ENCODE measurements at regions not wholly inside any gene's neighbourhood (a gene's known extent, or its start where the extent isn't known, plus 50 kb on each side); places are given as distances from the start of the nearest gene placed in this dataset.
"Not testable (repeated sequence)": the region's sequence is repeated elsewhere in the genome, so short reads cannot be mapped to it uniquely, and the experiment has no call there.

DNA sequence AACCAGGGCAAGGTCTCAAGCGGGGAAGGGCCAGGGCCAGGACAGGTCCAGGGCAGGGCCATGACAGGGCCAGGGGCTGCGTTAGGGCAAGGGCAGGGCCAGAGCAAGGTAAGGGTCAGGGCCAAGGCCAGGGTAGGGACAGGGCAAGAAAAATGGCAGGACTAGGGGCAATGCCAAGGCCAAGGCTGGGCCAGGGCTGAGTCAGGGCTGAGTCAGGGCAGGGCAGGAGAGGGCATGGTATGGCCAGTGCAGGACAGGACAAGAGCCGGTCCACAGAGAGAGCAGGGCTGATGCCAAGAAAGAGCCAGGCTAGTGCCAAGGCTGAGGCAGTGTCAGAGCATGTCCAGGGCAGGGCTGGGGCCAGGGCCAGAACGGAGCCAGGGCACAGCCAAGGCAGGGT lies 542.5 kb downstream of the TP53TG3F start:
- TF ChIP-seq CTCF (conservative IDR thresholded peaks at IDR 0.05); EZH2 (IDR thresholded peaks at IDR 0.05; ENCODE audit: low read depth): not testable (repeated sequence)
